GM18873 (cell line): ENCODE measurements at regions not wholly inside any gene's neighbourhood (a gene's known extent, or its start where the extent isn't known, plus 50 kb on each side); places are given as distances from the start of the nearest gene placed in this dataset.
"Not testable (repeated sequence)": the region's sequence is repeated elsewhere in the genome, so short reads cannot be mapped to it uniquely, and the experiment has no call there.

Experiments
- ATAC-seq: cut with Tn5 transposase; IDR thresholded peaks from one replicate; pipeline ENCODE4 v1.9.1; 2021; ENCODE audit warnings: mild to moderate bottlenecking, moderate library complexity, moderate number of reproducible peaks; ENCODE audit not compliant: unreplicated experiment, low FRiP score

GRCh38 chr14:28944605-28945004, 178.0 kb downstream of the FOXG1 start:
- ATAC-seq: no peak

- ATAC-seq: no peak
Observed at GRCh38 chr14:28946267-28946666, 179.7 kb downstream of the FOXG1 start.

- no peak for ATAC-seq
Observed at GRCh38 chr14:28949503-28949902, 182.9 kb downstream of the FOXG1 start.

GRCh38 chr14:28952161-28952560, 185.6 kb downstream of the FOXG1 start:
- no peak for ATAC-seq

GRCh38 chr14:28952666-28953065, 186.1 kb downstream of the FOXG1 start:
- ATAC-seq: no peak

GRCh38 chr14:28953973-28954372, 187.4 kb downstream of the FOXG1 start:
- no peak for ATAC-seq

GRCh38 chr14:28966416-28967233, 200.0 kb downstream of the FOXG1 start:
- ATAC-seq: peak; percentile 94

- no peak for ATAC-seq
Observed at GRCh38 chr14:28975084-28975483, 208.5 kb downstream of the FOXG1 start.

- ATAC-seq: no peak
Observed at GRCh38 chr14:28982228-28982627, 215.6 kb downstream of the FOXG1 start.

- no peak for ATAC-seq
Observed at GRCh38 chr14:28983279-28983678, 216.7 kb downstream of the FOXG1 start.

GRCh38 chr14:28987516-28987915, 220.9 kb downstream of the FOXG1 start:
- no peak for ATAC-seq

GRCh38 chr14:28997196-28997595, 230.6 kb downstream of the FOXG1 start:
- ATAC-seq: not testable (repeated sequence)

- no peak for ATAC-seq
Observed at GRCh38 chr14:28999656-29000055, 233.1 kb downstream of the FOXG1 start.

GRCh38 chr14:29005647-29006046, 239.1 kb downstream of the FOXG1 start:
- no peak for ATAC-seq

- ATAC-seq: no peak
Observed at GRCh38 chr14:29007990-29008389, 241.4 kb downstream of the FOXG1 start.

GRCh38 chr14:29016050-29016900, 249.7 kb downstream of the FOXG1 start:
- no peak for ATAC-seq

- ATAC-seq: not testable (repeated sequence)
Observed at GRCh38 chr14:29023505-29023904, 256.9 kb downstream of the FOXG1 start.

GRCh38 chr14:29027441-29027840, 260.9 kb downstream of the FOXG1 start:
- not testable (repeated sequence) for ATAC-seq

- not testable (repeated sequence) for ATAC-seq
Observed at GRCh38 chr14:29027941-29028705, 261.5 kb downstream of the FOXG1 start.

- no peak for ATAC-seq
Observed at GRCh38 chr14:29028973-29029582, 262.5 kb downstream of the FOXG1 start.
